ENCODE measurements at regions not wholly inside any gene's neighbourhood (a gene's known extent, or its start where the extent isn't known, plus 50 kb on each side); places are given as distances from the start of the nearest gene placed in this dataset.
"Not testable (repeated sequence)": the region's sequence is repeated elsewhere in the genome, so short reads cannot be mapped to it uniquely, and the experiment has no call there.

DNA sequence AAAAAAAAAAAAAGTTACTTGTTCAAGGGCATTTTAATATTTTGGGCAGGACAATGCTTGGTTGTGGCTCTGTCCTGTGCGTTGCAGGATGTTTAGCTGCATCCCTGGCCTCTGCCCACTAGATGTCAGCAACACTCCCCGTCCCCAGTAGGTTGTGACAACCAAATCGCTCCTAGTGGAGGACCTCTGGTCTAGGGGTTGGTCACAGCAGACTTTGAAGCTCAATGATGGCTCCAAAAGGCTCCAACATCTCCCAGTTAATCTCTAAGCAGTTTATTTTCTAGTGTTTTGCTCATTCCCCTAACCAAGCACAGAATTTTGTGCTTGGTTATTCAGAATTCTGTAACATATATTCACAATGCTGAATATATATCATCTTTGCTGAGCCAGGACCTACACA is 67.0 kb downstream of the CHRNA1 start:
- peak; percentile 42 for DNase-seq

DNA sequence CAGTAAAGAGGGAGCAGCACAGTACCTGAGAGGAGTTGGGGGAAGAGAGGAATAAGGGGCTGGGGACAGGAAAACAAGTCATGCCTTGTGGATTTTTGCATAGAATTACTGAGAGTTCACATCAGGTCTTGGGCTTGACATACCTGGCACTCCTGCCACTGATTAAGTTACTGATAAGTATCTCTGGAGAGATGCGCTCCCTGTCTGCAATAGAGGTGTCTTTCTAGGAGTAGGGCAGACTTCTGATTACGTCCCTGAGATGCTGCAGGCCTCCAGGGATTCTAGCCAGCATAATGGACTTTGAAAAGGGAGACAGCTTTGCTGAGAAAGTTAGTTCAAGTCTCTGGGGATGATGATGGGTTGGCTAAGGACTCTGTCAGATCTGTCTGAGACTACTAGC is 69.4 kb downstream of the CHRNA1 start:
- no peak for DNase-seq

DNA sequence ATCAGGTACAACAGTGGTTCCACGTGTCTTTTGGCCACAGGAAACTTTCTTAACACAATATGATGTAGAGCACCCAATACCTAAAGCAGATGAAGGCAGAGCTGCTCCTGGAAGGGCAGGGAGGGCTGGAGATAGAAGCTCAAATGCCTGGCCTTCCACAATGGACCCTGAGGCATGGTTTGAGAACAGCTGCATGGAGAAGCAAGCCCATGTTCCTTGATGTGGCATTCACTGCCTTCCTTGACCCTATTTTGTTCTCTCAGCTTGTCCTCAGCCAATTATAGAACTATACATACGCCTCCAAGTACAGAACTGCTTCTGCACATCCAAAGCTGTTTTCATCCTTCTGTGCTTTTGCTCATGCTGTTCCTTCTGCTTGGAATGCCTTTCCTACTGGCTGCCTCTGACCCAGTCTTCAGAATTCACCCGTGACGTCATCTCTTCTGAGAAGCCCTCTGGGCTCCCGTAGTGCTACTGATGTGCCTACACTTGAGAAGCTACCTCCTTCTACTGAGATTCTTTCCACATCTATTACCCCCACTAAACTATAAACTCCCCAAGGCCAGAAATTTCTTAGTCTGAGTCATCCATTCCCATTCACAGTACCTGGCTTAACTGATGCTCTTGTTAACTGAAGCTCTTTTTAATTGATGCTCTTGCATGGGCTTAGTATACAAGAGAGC is 69.9 kb downstream of the CHRNA1 start:
- no peak for DNase-seq

DNA sequence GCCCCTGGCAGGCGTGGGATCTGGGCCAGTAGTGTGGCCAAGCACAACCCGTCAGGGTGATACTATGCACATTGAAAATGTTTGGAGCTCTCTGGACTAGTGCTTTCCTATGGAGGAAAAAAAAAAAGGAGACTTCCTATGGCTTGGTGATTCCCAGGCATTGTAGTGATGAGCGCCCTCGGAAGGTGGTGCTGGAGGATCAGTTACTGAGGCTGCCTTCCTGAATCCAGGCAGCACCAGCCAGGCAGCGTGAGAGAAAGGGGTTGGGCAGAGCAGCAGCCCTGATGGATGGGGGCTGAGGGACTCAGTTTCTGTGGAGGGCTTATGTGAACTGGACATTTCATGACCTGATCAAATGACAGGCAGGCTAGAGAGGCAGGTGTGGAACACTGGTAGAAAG is 70.9 kb downstream of the CHRNA1 start:
- DNase-seq: no peak

DNA sequence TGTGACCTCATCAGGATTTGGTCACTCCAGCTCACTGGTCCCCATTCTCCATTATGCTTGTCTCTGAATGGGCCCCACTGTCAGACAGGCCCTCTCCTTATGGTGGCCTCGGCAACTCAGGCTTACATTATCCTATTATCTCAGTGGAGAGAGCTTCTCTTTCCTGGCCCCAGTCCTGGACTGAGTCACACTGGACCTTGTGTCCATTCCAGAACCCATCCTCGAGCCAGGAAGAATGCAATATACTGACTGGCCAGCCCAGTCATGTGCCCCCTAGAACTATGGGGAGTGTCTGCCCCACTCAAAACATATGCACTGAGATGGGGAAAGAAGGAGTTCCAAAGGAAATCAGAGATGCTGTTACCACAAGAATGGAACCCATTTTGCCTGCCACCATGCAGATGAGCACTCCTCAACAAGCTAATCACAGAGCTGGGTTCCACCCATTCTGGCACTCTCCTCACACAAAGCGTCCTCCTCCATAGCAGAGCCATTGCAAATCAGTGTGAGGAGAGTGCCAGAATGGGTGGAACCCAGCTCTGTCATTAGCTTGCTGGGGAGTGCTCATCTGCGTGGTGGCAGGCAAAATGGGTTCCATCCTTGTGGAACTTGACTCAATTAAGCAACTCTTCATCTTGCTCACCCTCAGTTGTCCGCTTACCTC is 71.9 kb downstream of the CHRNA1 start:
- DNase-seq: no peak

DNA sequence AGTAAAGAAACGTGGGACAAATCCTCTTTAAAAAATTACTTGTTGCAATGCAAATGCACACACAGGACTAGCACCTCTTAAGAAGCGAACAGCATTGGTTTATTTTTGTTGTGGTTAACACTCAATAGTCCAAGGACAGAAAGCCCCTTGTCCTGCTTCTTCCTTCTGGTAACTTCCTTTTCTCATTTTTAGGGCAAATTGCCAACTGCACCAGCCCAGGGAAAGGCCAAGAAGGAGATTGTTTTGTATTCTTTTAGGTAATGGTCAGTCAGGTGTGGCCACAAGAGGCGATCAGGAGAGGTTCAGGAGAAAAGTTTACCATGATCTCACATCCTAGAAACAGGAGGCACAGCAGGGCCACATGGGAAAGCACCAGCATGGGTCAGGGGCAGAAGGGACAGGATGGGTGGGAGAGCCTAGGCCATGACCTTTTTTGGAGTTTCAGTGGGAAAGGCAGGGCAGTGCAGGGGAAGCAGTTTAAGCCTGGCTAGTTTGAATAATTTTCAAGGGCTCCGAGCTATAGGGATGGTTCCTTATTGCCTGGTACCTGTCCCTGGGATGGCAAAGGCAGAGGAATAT is 73.0 kb downstream of the CHRNA1 start:
- no peak for DNase-seq

DNA sequence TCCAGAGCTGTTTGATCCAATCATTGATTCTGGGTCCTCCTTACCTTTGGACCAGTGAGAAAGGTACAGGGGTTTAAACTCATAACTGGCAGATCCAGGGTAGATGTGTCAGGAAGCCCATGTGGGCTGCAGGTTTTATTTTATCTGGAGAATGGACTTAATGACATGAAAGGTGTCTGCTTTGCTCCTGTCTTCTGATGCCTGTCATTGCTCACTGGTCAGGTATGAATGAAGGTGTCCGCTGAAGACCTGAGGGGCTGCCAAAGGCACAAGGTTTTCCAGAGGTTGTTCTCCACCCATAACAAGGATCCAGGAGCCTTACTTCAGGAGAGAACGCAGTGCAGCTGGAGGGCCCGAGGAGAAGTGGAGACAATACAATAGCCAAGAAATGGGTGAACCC is 74.2 kb downstream of the CHRNA1 start:
- no peak for DNase-seq

DNA sequence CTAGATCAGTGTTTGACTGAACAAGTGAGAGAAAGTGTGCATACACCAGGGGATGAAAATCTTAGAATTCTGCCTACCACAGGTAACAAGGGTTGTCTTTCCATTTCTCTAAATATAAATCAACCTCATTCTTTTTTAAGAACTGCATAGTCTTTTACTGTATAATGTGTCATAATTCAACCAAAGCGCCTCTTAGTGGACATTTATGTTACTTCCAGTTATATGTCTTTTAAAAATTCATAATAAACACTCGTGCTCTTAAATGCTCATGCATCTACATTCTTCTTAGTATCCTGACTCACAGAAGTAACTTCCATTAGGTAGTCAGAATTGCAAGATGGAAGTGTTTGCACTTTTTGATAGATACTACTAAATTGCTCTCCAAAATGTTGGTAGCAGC is 76.2 kb downstream of the CHRNA1 start:
- DNase-seq: no peak

DNA sequence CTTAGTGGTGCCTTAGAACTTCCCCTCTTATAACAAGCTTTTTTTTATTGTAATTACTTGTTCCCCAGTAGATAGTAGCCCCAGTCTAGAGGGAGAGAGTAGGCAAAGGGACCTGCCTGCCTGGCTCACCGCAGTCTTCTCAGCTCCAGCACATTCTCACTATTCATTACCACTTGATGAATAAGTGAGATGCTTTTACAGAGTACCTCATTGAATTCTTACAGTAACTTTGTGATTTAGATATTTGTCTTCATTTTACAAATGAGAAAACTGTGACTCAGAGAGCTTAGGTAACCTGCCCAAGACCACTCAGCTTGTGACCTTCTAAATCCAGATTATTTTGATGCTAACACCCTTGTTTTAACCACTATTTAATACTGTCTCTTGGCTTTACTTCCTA is 77.8 kb downstream of the CHRNA1 start:
- no peak for DNase-seq

DNA sequence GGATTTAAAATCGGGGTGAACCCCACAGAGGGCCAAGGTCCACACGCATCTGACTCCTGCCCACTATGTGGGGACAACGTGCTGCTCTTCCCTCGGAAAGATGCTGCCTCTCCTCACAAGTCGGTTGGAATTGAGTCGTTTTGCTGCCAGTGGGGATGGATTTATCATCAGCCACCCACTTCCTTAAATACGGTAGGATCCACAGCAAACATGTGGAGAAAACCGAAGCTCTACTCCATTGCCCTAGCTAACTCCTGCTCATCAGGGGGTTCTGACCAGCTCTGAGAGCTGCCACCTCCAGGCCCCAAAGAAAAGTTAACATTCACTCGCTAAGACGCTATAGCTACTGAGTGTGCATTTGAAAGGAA is 80.9 kb downstream of the CHRNA1 start:
- DNase-seq: no peak

DNA sequence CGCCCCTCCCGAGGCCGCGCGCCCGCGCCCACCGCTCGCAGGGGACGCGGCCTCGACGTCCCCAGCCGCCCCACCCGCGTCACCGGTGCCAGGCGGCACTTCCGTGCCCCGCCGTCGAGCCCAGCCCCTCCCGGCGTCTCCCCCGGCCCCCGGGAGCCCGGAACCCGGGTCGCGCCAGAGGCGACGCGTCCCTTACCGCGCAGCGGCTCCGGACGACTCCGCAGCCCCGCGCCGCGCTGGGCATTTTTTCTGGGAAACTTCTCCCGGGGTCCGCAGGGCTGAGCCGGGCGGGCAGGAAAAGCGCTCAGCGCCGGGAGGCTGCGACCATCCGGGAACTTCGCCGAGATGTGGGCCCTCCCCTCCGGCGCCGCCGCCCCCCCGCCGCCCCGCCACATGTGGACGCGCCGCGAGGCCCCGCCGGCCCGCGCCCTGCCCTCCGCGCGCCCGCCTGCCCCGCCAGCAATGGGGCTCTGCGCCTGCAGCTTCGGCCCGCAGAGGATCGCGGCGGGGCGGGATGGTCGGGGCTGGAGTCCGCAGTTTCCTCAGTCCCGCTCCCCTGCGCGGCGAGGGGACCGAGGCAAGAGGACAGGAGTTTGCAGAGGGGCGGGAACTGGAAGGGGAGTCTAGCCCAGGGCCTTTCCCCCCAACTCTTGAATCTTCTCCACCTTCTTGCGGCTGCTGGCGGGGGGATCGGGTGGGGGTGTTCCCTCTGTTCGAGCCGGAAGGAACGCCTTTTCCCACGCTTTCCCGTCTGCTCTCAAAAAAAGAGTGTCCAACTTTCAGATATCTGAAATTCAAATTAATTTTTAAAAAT is 81.5 kb downstream of the CHRNA1 start:
- DNase-seq: peak; percentile 53

DNA sequence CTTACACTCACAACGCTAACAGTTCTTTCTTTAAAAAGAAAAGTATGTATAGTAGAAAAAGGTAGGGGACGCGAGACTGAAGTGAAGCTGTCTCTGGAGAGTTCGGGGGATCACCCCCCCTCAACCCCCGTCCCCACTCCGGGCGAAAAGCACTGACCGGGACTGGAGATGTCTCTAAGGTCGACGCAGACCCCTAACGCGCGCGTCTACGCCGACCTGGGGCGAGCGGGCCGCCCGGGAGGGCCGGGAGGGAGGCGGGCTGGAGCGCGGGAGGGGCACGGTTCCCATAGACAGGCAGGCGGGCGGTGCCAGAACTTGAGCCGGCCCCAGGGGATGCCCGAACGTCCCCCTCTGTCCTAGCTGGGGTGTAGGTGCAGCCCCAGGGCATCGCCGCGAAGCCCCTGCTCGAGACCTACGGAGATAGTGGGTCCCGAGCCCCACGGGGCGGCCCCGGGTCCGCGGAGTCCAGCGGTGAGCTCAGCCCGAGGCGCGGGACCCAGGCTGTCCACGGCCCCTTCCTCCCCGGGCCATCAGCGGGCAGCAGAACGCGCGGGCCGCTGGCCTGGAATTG is 82.2 kb downstream of the CHRNA1 start:
- DNase-seq: peak; percentile 23

DNA sequence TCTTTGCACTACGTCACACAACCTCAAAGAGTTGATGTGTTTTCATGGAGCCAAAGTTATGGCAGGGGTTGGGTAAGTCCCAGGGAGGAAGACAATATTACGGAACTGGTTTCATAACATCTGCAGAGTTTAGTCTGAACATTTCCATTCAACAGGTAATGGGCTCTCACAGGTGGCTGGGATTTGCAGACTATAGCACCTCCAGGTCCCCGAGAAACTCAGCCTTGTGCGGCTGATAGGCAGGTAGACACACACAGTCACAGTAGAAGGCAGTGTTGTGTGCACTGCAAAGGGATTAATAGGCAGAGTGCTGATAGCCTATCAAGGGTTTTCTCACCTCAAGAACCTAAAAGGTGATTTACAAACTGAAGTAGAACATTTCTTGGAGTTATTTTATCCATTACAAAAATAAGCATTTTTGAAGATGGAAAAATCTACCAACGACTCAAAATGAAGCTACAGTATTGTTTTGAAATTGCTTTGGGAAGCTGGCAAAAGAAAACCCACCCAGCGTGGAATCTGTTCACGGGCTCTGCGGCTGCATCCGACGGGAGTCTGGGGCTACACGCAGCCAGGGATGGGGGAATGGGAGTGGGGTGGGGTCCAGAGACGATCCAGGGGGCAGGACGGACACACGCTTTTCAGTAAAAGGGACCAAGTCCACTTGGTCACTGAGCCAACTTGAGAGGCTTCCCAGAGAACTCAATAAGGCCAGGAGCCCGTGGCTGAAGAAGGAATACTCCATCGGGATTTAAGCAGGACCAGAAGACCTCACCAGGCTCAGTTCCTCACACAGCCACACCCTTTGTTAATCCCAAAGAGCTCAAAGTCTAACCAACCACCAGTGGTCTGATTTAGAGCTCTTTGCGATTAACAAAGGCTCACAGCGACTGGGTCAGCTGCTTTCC is 82.9 kb downstream of the CHRNA1 start:
- no peak for DNase-seq

DNA sequence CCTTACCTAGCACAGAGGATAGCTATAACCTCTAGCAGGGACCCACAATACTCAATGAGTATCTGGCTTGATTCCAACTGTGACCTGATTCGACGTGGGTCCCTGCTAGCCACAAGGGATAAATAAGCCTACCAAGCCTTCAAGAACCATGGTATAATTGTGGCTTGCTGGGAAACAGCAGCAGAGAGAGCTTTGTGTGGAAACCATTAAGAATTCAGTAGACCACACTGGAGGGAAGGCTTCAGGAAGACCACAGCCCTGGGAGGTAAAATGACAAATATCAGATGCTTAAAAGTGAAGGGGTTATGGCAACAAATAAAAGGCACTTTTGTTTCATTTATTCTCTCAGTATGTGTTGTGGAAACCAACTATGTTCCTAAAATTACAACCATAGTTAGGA is 82.6 kb upstream of the WIPF1 start:
- DNase-seq: no peak

DNA sequence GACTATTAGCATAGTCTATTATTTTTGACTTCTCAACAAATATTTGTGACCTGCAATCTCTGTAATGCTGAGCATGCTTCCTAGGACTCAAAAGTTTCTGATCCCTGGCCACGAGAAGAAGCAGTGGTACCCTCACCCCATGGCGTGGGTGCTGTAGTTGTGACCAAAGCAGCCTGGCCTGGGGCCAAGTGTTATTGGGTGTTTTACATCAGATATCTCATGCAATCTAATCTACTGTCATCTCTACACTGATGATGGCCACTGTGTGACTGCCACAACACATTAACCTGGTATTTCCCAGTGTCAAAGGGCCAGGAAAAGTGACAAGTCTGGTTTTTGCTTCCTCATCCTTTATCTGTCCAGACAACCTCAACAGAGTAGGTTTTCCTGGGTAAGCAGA is 80.8 kb upstream of the WIPF1 start:
- no peak for DNase-seq

DNA sequence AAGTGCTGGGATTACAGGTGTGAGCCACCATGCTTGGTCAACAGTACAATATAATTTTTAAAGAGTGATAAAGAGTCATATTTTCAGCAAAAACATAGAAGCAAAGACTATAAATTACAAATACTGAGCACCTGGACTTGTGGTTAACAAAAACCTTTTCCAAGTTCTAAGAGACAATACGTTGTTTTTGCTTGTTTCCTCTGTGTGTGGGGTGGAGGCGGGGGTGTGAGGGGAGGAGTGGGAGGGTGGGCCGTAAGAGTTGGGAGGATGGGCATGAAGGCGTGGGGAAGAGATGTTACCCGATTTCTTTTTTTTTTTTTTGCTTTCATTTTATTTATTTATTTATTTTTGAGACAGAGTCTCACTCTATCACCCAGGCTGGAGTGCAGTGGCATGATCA is 78.0 kb upstream of the WIPF1 start:
- no peak for DNase-seq

DNA sequence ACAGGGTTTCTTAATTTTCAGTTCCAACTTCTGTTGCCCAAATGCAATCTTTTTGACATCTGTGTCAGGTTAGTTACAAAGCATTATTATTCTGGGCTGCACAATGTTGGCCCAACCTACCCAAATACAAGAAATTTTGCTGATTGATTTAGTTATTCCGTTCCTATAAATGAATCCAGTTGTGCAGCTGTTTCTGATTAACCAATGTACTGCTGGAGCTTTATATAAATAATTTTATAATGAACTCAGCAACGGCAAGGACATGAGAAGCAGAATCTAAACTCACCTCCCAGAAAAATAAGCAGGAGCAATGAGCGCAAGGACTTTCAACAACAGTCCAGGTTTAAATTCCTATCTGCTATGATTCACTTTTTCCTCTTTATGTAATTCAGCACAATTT is 76.3 kb upstream of the WIPF1 start:
- no peak for DNase-seq

DNA sequence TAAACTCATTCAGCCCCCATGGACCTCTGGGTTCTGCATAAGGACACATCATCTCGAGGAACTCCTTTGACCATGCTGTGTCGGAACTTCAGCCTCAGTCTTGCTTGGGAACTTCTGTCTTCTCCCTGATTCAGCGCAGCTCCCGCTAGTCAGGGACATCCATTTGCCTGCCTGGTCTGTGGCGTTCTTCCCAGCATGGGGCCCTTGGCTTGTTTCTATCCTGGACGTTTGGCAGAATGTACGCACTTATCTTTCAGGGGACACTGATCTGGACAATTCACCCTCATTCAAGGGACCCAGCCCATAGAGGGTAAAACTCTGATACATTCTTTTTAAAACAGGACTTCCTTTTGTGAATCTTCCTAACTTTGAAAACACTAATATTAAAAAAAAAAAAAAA is 75.8 kb upstream of the WIPF1 start:
- no peak for DNase-seq

DNA sequence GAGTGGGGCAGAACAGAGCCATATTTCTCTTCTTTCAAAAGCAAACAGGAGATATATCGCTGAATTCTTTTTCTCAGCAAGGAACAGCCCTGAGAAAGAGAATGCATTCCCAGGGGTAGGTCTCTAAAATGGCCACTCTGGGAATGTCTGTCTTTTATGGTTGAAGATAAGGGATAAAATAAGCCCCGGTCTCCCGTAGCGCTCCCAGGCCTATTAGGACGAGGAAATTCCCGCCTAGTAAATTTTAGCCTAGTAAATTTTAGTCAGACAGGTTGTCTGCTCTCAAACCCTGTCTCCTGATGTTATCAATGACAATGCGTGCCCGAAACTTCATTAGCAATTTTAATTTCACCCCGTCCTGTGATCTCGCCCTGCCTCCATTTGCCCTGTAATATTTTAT is 73.9 kb upstream of the WIPF1 start:
- not testable (repeated sequence) for DNase-seq

DNA sequence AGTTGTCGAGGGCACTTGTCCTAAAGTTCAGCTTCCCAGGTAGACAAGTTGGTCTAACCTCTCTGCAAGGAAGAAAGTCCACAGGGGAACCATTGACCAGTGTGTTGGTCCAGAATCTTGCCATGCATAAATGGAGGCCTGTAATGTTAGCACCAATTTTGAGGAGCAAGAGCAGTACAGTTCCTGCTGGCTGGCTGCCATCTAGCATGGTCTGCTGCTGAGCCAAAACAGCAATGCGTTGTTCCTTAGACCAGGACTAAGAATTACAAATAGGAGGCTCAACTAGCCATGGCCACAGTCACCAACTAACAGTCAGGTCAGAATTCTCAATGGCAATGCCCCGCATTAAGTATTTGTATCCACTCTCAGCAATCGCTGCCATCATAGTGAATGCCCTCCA is 72.8 kb upstream of the WIPF1 start:
- DNase-seq: no peak

DNA sequence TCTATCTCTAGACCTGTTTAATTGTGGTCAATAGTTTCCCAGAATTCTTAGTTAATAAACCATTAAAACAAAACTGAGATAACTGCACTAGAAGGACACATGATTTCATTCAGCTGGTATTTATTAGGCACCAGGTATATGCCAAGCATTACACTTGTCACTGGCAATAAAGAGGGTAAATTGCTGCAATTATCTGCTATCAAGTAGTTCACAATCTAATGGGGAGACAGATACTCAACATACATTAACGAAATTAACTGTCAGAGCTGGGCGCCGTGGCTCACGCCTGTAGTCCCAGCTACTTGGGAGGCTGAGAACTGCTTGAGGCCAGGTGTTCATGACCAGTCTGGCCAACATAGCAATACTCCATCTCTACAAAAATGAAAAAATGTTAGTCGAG is 71.7 kb upstream of the WIPF1 start:
- no peak for DNase-seq

DNA sequence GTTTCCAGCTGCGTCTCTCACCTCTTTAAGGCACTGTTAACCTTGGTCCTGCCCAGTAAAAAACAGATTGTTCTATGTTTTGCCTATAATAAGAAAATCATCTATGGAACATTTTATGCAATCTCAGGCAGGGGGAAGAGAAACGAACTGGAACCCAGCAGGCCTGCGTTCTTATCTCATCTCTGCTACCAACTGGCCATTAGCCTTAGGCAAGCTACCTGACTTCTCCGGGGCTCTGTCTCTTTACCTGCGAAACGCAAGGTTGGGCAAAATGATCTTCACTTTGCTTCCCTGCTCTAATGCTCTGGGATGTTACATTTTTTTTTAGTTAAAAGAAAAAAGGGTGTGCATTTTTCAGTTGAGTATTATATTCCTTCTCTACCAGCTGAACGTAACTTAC is 70.5 kb upstream of the WIPF1 start:
- DNase-seq: no peak

Data from activated effector memory CD4-positive, alpha-beta T cell treated with Interleukin-2 at 50 U/mL for 16 hours (primary cell).